ENCODE measurements at regions not wholly inside any gene's neighbourhood (a gene's known extent, or its start where the extent isn't known, plus 50 kb on each side); places are given as distances from the start of the nearest gene placed in this dataset.
"Not testable (repeated sequence)": the region's sequence is repeated elsewhere in the genome, so short reads cannot be mapped to it uniquely, and the experiment has no call there.

DNA sequence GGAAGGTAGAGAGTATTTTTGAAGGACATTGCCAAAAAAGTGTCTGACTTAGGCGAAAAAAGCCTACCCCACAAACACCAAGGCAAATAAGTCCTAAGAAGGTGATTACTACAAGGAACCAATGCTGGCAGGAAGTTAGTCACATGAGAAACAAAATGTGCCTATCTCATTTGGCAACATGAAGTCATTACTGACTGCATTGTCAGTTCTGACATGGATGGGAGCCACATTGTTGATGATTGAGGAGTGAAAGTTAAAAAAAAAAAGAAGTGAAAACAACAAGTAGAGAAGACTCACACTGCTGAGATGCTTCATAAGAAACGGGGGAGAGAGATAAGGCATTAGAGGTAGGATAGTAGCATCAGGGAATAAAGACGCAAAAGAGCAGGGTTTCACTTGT lies 141.5 kb upstream of the FAT3 start:
- no peaks in the 10 kb centered on the region for H3K4me1 ChIP-seq (ENCODE audit: control insufficient read depth, insufficient read depth, low read length)
- H3K27me3 ChIP-seq (ENCODE audit: control insufficient read depth, insufficient read depth, low read length), result no peaks in the 10 kb centered on the region
- peaks cover 3% of the 10 kb centered on the region for H3K9me3 ChIP-seq (ENCODE audit: control insufficient read depth, low read depth, low read length)
- H3K4me3 ChIP-seq (ENCODE audit: low read length), result no peak overlapping the region
- H3K36me3 ChIP-seq (ENCODE audit: control insufficient read depth, insufficient read depth, low read length), result no peaks in the 10 kb centered on the region
- WGBS (ENCODE audit: insufficient coverage, low lambda C conversion rate), result 85% methylated on average over 3 of the region's 3 CpGs
- H3K27ac ChIP-seq (ENCODE audit: low read length), result no peak overlapping the region
- DNase-seq, result no peak

DNA sequence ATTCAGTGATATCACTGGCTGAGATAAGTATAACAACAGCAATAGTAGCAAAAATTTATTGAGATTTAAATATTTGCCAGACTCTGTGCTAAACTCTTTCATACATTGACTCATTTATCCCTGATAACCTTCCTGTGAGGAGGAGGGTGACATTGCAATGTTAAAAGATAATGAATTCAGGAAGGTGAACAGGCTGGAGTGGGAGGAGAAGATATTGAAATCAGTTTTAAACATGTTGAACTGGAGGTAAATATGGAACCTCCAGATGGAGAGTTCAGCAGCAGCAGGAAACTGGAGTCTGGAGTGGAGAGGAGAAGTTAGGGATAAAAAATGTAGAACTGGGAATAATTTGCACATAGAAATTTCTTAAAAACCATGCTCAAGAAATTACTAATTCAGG lies 142.0 kb upstream of the FAT3 start:
- H3K27me3 ChIP-seq (ENCODE audit: control insufficient read depth, insufficient read depth, low read length), result no peaks in the 10 kb centered on the region
- H3K4me1 ChIP-seq (ENCODE audit: control insufficient read depth, insufficient read depth, low read length), result no peaks in the 10 kb centered on the region
- no peak for DNase-seq
- no peak overlapping the region for H3K27ac ChIP-seq (ENCODE audit: low read length)
- peaks cover 3% of the 10 kb centered on the region for H3K9me3 ChIP-seq (ENCODE audit: control insufficient read depth, low read depth, low read length)
- H3K4me3 ChIP-seq (ENCODE audit: low read length), result no peak overlapping the region
- H3K36me3 ChIP-seq (ENCODE audit: control insufficient read depth, insufficient read depth, low read length), result no peaks in the 10 kb centered on the region

DNA sequence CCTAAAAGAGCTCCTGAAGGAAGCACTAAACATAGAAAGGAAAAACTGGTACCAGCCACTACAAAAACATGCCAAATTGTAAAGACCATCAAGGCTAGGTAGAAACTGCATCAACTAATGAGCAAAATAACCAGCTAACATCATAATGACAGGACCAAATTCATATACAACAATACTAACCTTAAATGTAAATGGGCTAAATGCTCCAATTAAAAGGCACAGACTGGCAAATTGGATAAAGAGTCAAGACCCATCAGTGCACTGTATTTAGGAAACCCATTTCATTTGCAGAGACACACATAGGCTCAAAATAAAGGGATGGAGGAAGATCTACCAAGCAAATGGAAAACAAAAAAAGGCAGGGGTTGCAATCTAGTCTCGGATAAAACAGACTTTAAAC lies 150.1 kb upstream of the FAT3 start:
- not testable (repeated sequence) for H3K27ac ChIP-seq (ENCODE audit: low read length); H3K27me3 ChIP-seq (ENCODE audit: control insufficient read depth, insufficient read depth, low read length); H3K9me3 ChIP-seq (ENCODE audit: control insufficient read depth, low read depth, low read length); H3K4me1 ChIP-seq (ENCODE audit: control insufficient read depth, insufficient read depth, low read length); DNase-seq; H3K36me3 ChIP-seq (ENCODE audit: control insufficient read depth, insufficient read depth, low read length); H3K4me3 ChIP-seq (ENCODE audit: low read length)
- 100% methylated on average over 1 of the region's 1 CpG for WGBS (ENCODE audit: insufficient coverage, low lambda C conversion rate)

DNA sequence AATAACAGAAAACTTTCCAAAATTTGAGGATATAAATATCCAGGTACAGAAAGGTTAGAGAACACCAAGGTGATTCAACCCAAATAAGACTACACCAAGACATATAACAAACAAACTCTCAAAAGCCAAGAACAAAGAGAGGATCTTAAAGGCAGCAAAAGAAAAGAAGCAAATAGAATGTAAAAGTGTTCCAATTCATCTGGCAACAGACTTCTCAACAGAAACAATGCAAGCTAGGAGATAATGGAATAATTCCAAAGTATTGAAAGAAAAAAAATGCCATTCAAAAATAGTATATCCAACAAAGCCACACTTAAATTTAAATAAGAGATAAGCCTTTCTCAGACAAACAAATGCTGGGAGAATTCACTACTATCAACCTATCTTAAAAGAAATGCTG lies 153.0 kb upstream of the FAT3 start:
- no peaks in the 10 kb centered on the region for H3K36me3 ChIP-seq (ENCODE audit: control insufficient read depth, insufficient read depth, low read length)
- H3K9me3 ChIP-seq (ENCODE audit: control insufficient read depth, low read depth, low read length), result no peaks in the 10 kb centered on the region
- no peaks in the 10 kb centered on the region for H3K27me3 ChIP-seq (ENCODE audit: control insufficient read depth, insufficient read depth, low read length)
- H3K4me1 ChIP-seq (ENCODE audit: control insufficient read depth, insufficient read depth, low read length), result no peaks in the 10 kb centered on the region
- H3K27ac ChIP-seq (ENCODE audit: low read length), result no peak overlapping the region
- H3K4me3 ChIP-seq (ENCODE audit: low read length), result no peak overlapping the region
- DNase-seq, result no peak

DNA sequence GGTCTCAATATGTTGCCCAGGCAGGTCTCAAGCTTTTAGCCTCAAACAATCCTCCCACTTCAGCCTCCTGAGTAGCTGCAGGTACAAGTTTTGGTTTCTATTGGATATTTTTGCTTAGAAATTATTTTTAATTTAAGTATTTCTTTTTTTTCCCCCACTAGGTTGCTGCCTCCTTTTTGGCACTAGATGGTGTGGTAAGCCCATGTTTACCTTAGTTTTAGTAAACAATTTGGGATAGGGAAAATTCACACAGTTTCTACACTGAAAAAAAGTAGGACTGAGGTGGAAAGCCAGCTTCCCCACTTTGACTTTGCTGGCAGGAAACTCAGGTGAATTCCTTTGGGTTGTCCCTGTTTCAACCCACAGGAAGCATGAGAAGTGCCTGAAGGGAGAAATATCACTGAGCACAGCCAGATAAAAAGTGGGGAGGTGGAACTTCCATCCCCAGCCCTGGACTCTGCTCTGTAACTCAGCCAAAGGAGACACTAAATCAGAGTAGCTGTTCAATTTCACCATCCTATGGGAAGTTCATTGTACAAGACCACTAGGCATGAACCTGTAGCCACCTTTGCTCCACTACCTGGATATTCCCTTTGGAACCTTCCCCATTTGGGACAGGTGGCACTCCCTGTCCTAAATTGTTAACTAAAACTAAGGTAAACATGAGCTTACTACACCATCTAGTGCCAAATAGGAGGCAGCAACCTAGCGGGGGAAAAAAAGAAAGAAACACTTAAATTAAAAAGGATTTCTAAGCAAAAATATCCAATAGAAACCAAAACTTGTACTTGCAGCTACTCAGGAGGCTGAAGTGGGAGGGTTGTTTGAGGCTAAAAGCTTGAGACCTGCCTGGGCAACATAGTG lies 154.4 kb upstream of the FAT3 start:
- Histone ChIP-seq H3K27ac (ENCODE audit: low read length) (no peak overlapping the region), H3K27me3 (ENCODE audit: control insufficient read depth, insufficient read depth, low read length) (no peaks in the 10 kb centered on the region), H3K4me1 (ENCODE audit: control insufficient read depth, insufficient read depth, low read length) (no peaks in the 10 kb centered on the region), H3K9me3 (ENCODE audit: control insufficient read depth, low read depth, low read length) (no peaks in the 10 kb centered on the region), H3K4me3 (ENCODE audit: low read length) (no peak overlapping the region), H3K36me3 (ENCODE audit: control insufficient read depth, insufficient read depth, low read length) (no peaks in the 10 kb centered on the region)
- WGBS (ENCODE audit: insufficient coverage, low lambda C conversion rate), result no CpG with 5 or more reads among the region's 1 CpG
- DNase-seq, result no peak

DNA sequence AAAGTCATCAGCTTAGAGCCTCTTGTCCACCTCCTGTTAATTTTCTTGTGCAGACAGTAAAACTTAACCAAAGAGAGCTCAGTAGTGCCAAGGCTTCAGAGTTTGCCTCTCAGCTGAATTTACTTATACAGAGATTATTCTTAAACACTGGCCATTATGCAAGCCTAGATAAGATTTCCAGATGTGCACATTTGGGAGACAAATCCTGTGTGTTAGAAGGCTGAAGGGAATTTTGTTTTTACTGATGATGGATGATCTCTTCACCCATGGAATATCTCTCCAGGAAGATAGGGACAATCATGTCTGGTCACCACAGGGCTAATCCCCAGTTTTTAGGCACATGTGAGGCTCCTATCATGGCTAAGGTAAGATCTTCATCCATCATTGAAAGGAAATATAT lies 157.6 kb upstream of the FAT3 start:
- Histone ChIP-seq H3K4me3 (ENCODE audit: low read length) (no peak overlapping the region), H3K27ac (ENCODE audit: low read length) (no peak overlapping the region), H3K9me3 (ENCODE audit: control insufficient read depth, low read depth, low read length) (no peaks in the 10 kb centered on the region), H3K4me1 (ENCODE audit: control insufficient read depth, insufficient read depth, low read length) (no peaks in the 10 kb centered on the region), H3K27me3 (ENCODE audit: control insufficient read depth, insufficient read depth, low read length) (no peaks in the 10 kb centered on the region), H3K36me3 (ENCODE audit: control insufficient read depth, insufficient read depth, low read length) (no peaks in the 10 kb centered on the region)
- DNase-seq, result no peak

DNA sequence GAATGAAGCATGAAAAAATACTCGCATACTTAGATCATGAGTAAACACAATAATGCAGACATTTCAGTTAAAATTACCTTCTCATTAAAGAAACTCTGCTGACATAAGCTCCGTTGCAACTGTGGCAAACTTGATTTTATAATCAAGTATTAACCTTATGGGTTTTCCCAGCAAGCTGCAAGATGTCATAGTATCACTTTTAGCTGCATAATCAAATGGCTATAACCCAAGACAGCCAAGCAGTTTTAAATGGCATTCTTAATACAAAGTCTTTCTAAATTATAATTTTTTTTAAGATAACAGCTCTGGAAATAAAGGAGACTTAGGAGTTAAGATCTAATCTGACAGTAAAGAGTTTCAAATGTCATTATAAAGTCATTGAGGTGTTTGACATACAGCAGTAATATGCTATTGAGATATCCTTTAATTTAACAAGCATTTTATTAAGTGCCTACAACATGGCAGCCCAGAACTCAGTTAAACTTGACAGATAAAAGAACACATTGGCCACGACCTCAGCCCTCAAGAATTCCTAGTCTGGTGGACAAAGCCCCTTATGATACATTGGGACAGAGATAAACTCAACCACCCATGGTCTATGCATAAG lies 163.1 kb upstream of the FAT3 start:
- Histone ChIP-seq H3K9me3 (ENCODE audit: control insufficient read depth, low read depth, low read length) (no peaks in the 10 kb centered on the region), H3K4me1 (ENCODE audit: control insufficient read depth, insufficient read depth, low read length) (no peaks in the 10 kb centered on the region), H3K36me3 (ENCODE audit: control insufficient read depth, insufficient read depth, low read length) (no peaks in the 10 kb centered on the region), H3K27me3 (ENCODE audit: control insufficient read depth, insufficient read depth, low read length) (no peaks in the 10 kb centered on the region), H3K27ac (ENCODE audit: low read length) (no peak overlapping the region), H3K4me3 (ENCODE audit: low read length) (no peak overlapping the region)
- WGBS (ENCODE audit: insufficient coverage, low lambda C conversion rate), result 83% methylated on average over 2 of the region's 3 CpGs
- no peak for DNase-seq

DNA sequence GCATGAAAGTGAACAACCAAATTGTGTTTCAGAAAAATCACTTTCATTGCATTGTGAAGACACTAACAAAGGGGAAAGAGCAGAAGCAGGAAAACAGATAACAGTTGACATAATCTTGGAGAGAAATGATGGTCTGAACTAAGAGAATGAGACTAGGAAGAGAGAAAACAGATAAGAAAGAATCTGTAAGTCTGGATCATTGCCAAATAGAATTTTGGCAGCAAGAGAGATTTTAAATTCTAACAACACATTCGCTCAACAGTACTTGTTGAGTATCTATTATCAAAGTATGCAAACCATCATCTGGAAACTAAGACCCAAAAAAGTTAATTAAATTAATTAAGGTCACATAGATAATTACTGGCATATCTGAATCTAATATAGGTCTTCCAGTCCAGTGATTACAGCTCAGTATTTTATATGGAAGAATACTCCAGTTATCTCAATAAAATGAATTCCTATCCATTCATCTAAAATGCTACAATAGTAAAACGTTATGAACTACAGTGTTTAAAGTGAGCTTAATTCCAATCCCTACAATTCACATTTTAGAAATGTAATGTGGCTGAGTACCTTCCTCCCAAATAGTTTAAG lies 166.7 kb upstream of the FAT3 start:
- Histone ChIP-seq H3K4me3 (ENCODE audit: low read length) (no peak overlapping the region), H3K36me3 (ENCODE audit: control insufficient read depth, insufficient read depth, low read length) (no peaks in the 10 kb centered on the region), H3K27me3 (ENCODE audit: control insufficient read depth, insufficient read depth, low read length) (no peaks in the 10 kb centered on the region), H3K27ac (ENCODE audit: low read length) (no peak overlapping the region), H3K9me3 (ENCODE audit: control insufficient read depth, low read depth, low read length) (no peaks in the 10 kb centered on the region), H3K4me1 (ENCODE audit: control insufficient read depth, insufficient read depth, low read length) (no peaks in the 10 kb centered on the region)
- DNase-seq, result no peak
- 67% methylated on average over 1 of the region's 2 CpGs for WGBS (ENCODE audit: insufficient coverage, low lambda C conversion rate)

DNA sequence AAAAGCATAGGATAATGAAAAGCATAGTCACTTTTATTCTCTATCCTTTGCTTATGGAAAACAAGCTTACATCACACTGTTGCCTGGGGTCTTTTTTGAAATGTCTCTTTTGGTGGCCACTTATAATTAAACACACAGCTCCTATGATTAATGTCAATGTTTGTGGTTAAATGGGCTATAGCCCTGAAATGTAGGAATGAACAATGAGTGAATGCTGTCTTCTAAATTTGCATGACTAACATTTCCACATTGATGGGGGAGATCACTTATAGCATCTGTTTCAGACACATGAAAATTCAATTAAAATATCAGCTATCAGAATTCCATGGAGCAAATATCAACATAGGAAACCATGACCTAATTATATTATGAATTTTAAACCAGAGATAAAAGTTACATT lies 171.4 kb upstream of the FAT3 start:
- Histone ChIP-seq H3K27ac (ENCODE audit: low read length) (no peak overlapping the region), H3K27me3 (ENCODE audit: control insufficient read depth, insufficient read depth, low read length) (no peaks in the 10 kb centered on the region)

DNA sequence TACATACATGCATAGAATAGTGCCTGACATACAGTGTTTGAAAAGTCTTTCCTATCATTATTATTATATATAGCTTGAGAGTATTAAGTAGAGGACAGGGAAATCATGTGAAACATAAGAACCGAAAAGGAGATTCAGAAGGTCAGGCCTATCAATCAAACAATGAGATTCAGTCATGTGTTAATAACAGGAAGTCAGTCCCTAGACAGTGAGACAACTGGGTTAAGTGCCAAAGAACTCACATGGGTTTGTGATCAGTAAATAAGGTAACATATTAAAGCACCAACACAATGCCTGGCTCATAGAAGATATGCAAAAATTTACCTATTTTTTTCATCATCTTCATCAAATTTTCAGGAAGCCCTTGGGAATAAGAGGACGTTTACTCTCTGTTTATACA lies 174.3 kb upstream of the FAT3 start:
- Histone ChIP-seq H3K27ac (ENCODE audit: low read length) (no peak overlapping the region), H3K4me1 (ENCODE audit: control insufficient read depth, insufficient read depth, low read length) (no peaks in the 10 kb centered on the region), H3K4me3 (ENCODE audit: low read length) (no peak overlapping the region), H3K9me3 (ENCODE audit: control insufficient read depth, low read depth, low read length) (no peaks in the 10 kb centered on the region), H3K36me3 (ENCODE audit: control insufficient read depth, insufficient read depth, low read length) (no peaks in the 10 kb centered on the region), H3K27me3 (ENCODE audit: control insufficient read depth, insufficient read depth, low read length) (no peaks in the 10 kb centered on the region)
- no peak for DNase-seq
- no CpG with 5 or more reads among the region's 2 CpGs for WGBS (ENCODE audit: insufficient coverage, low lambda C conversion rate)

More for the DNA sequence above, 171.4 kb upstream of the FAT3 start:
- no peaks in the 10 kb centered on the region for H3K4me1 ChIP-seq (ENCODE audit: control insufficient read depth, insufficient read depth, low read length)
- no peaks in the 10 kb centered on the region for H3K9me3 ChIP-seq (ENCODE audit: control insufficient read depth, low read depth, low read length)
- DNase-seq, result no peak
- no peaks in the 10 kb centered on the region for H3K36me3 ChIP-seq (ENCODE audit: control insufficient read depth, insufficient read depth, low read length)
- no peak overlapping the region for H3K4me3 ChIP-seq (ENCODE audit: low read length)

DNA sequence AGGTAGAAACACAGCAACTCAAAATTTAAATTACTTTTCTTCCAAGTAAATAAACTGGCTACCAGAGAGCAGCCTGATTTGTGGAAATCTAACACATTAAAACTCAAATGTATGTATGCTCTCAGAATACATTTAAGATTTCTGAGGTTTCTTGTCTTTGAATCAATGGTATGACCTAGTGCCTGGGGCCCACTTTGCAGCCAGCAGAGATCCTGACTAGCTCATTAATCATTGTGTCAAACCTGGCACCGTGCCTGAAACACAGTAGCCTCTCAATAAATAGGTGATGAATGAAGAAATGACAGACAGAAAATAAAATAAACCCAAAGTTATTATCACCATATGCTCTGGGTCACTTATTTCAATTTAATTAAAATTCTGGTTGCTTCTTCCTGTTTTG lies 176.2 kb upstream of the FAT3 start:
- Histone ChIP-seq H3K9me3 (ENCODE audit: control insufficient read depth, low read depth, low read length) (no peaks in the 10 kb centered on the region), H3K4me1 (ENCODE audit: control insufficient read depth, insufficient read depth, low read length) (no peaks in the 10 kb centered on the region), H3K27me3 (ENCODE audit: control insufficient read depth, insufficient read depth, low read length) (no peaks in the 10 kb centered on the region), H3K27ac (ENCODE audit: low read length) (no peak overlapping the region), H3K4me3 (ENCODE audit: low read length) (no peak overlapping the region), H3K36me3 (ENCODE audit: control insufficient read depth, insufficient read depth, low read length) (no peaks in the 10 kb centered on the region)
- DNase-seq, result no peak
- WGBS (ENCODE audit: insufficient coverage, low lambda C conversion rate), result no CpG with 5 or more reads among the region's 1 CpG
